Suprapubic skin (tissue), 4 donors: ENCODE measurements at regions not wholly inside any gene's neighbourhood (a gene's known extent, or its start where the extent isn't known, plus 50 kb on each side); places are given as distances from the start of the nearest gene placed in this dataset.

Source experiments
- CTCF ChIP-seq, 2 donors: fragments of 200-600 bp in 1 of 2; fragments of 450-650 bp in 1 of 2; sonication (generic) in 1 of 2; IDR thresholded peaks; one replicate each; pipeline ENCODE4 v1.5.1; 2016 to 2019; ENCODE audit warnings: antibody characterized with exemption in 2 of 2, mild to moderate bottlenecking in 1 of 2, moderate library complexity in 1 of 2
- EP300 ChIP-seq: sonication (generic); formaldehyde crosslinking; IDR thresholded peaks from one replicate; pipeline ENCODE4 v1.6.1; 2017; ENCODE audit warnings: antibody characterized with exemption
- POLR2A ChIP-seq, 2 donors: fragments of 450-650 bp; IDR thresholded peaks; one replicate each; pipeline ENCODE4 v1.6.1; 2017; ENCODE audit warnings: antibody characterized with exemption in 2 of 2, mild to moderate bottlenecking in 2 of 2, moderate library complexity in 2 of 2
- POLR2AphosphoS5 ChIP-seq, 3 donors: sonication (generic); formaldehyde crosslinking; IDR thresholded peaks; one replicate each; pipeline ENCODE4 v1.6.1; 2017; ENCODE audit warnings: antibody characterized with exemption in 3 of 3

GRCh38 chr14:48537600-48537999 lies 862.2 kb upstream of the MDGA2 start:
- TF ChIP-seq CTCF (IDR thresholded peaks at IDR 0.05) (no peak), POLR2A (IDR thresholded peaks at IDR 0.05) (no peak), POLR2AphosphoS5 (IDR thresholded peaks at IDR 0.05) (no peak), EP300 (no peak)
